WTC11 (cell line): ENCODE measurements at regions not wholly inside any gene's neighbourhood (a gene's known extent, or its start where the extent isn't known, plus 50 kb on each side); places are given as distances from the start of the nearest gene placed in this dataset.

Source experiments
- ATF3 ChIP-seq: sonication (generic); formaldehyde crosslinking; conservative IDR thresholded peaks from 2 replicates; pipeline ENCODE4 v1.8.1; 2022; ENCODE audit warnings: mild to moderate bottlenecking, missing genetic modification reagents
- CREB1 ChIP-seq: sonication (generic); formaldehyde crosslinking; IDR thresholded peaks from 2 replicates; pipeline ENCODE4 v1.8.0; 2023; ENCODE audit warnings: mild to moderate bottlenecking, missing genetic modification reagents
- CREM ChIP-seq: sonication (generic); formaldehyde crosslinking; IDR thresholded peaks from 2 replicates; pipeline ENCODE4 v1.8.1; 2022; ENCODE audit warnings: mild to moderate bottlenecking, missing genetic modification reagents, moderate library complexity
- CTCF ChIP-seq: fragments of 200-600 bp; IDR thresholded peaks from 2 replicates; pipeline ENCODE4 v1.8.0; 2022; ENCODE audit warnings: antibody characterized with exemption
- IRF2 ChIP-seq: sonication (generic); formaldehyde crosslinking; IDR thresholded peaks from 2 replicates; pipeline ENCODE4 v1.8.0; 2022; ENCODE audit warnings: low read depth, missing genetic modification reagents, borderline replicate concordance
- MXD4 ChIP-seq: fragments of 250-450 bp; sonication (Bioruptor Pico); IDR thresholded peaks from 2 replicates; pipeline ENCODE4 v1.8.0; 2021; ENCODE audit warnings: mild to moderate bottlenecking, moderate library complexity, borderline replicate concordance
- OVOL2 ChIP-seq: fragments of 250-450 bp; sonication (Bioruptor Pico); IDR thresholded peaks from 2 replicates; pipeline ENCODE4 v1.9.0; 2021; ENCODE audit warnings: mild to moderate bottlenecking, borderline replicate concordance
- RORB ChIP-seq: fragments of 250-450 bp; sonication (Bioruptor Pico); IDR thresholded peaks from 2 replicates; pipeline ENCODE4 v1.9.0; 2021; ENCODE audit warnings: mild to moderate bottlenecking
- TCF7 ChIP-seq: sonication (generic); formaldehyde crosslinking; IDR thresholded peaks from 2 replicates; pipeline ENCODE4 v1.8.0; 2022; ENCODE audit warnings: mild to moderate bottlenecking, low read depth, missing genetic modification reagents, moderate library complexity
- USF1 ChIP-seq: sonication (generic); formaldehyde crosslinking; IDR thresholded peaks from 2 replicates; pipeline ENCODE4 v1.8.0; 2022; ENCODE audit warnings: mild to moderate bottlenecking, missing genetic modification reagents
- ZNF281 ChIP-seq: sonication (generic); formaldehyde crosslinking; IDR thresholded peaks from 2 replicates; pipeline ENCODE4 v1.8.0; 2023; ENCODE audit warnings: mild to moderate bottlenecking, missing genetic modification reagents
- ZNF671 ChIP-seq: fragments of 250-450 bp; sonication (Bioruptor Pico); IDR thresholded peaks from 2 replicates; pipeline ENCODE4 v1.8.0; 2021; ENCODE audit warnings: mild to moderate bottlenecking

DNA sequence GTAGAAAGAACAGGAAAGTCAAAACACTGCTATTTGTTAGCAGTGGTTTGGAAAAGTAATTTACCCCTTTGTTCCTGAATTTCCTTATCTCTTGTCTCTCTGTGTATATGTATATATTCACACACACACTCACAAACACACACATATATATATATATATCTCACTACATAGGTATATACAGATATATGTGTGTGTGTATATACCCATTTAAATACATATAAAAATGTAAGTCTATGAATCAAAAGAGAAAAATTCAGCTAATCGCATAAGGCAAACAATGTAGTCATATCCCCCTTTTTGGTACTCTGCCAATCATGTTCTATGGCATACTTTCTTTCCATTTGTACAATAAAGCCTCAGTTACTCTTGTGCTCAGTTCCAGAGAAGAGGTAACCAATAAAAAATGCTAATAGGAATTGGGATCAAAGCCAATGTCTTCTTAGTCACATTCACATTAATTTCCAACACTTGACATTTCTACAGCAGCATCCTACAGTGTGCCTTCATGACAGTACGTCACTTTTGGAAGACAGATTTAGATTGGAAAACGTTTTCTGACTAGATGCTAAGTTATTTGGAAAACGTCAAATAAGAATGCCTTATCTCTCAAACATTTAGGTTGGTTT lies 94.6 kb downstream of the MC4R start:
- no peak for TF ChIP-seq CTCF
- no peak for TF ChIP-seq TCF7 (CRISPR knock-in tag)
- no peak for TF ChIP-seq CREM (CRISPR knock-in tag)
- no peak for TF ChIP-seq ZNF281
- TF ChIP-seq CREB1 (CRISPR knock-in tag): no peak
- no peak for TF ChIP-seq ATF3 (CRISPR knock-in tag)
- TF ChIP-seq USF1 (CRISPR knock-in tag): no peak
- TF ChIP-seq RORB (CRISPR knock-in tag): no peak
- no peak for TF ChIP-seq OVOL2 (CRISPR knock-in tag)
- TF ChIP-seq MXD4 (CRISPR knock-in tag): no peak
- TF ChIP-seq ZNF671 (CRISPR knock-in tag): no peak
- TF ChIP-seq IRF2 (CRISPR knock-in tag): no peak
